ENCODE measurements at regions not wholly inside any gene's neighbourhood (a gene's known extent, or its start where the extent isn't known, plus 50 kb on each side); places are given as distances from the start of the nearest gene placed in this dataset.
"Not testable (repeated sequence)": the region's sequence is repeated elsewhere in the genome, so short reads cannot be mapped to it uniquely, and the experiment has no call there.

DNA sequence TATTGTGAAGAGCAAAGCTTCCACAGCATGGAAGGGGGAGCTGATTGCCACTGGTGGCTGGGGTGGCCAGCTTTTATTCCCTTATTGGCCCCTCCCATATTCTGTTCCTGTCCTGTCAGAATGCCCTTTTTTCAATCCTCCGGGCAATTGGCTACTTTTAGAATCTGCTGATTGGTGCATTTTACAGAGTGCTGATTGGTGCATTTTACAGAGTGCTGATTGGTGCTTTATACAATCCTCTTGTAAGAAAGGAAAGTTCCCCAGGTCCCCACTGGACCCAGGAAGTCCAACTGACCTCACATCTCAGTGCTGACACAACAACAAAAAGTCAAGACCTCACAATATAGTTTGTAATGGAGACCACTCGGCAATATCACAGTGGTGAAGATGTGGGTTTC lies 195.0 kb downstream of the SPATA31A6 start:
- DNase-seq: no peak

DNA sequence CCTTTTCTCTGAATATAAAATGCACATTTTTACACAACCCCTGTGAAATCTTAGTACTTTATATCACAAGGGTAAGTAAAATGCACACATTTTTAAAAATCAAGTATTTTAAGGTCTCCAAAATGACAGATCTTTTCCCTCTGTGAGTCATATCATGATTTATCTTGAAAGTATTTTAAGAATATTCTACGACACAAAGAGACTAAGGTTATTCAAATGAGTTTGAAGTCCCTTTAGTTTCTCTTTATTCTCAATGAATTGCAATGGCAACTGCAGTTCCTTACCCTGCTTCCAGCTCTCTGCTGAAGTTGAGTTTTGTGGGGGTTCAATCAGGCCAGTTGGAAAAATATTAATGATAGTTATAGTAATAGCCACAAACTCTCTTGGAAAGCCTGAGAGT lies 196.1 kb downstream of the SPATA31A6 start:
- DNase-seq: not testable (repeated sequence)

DNA sequence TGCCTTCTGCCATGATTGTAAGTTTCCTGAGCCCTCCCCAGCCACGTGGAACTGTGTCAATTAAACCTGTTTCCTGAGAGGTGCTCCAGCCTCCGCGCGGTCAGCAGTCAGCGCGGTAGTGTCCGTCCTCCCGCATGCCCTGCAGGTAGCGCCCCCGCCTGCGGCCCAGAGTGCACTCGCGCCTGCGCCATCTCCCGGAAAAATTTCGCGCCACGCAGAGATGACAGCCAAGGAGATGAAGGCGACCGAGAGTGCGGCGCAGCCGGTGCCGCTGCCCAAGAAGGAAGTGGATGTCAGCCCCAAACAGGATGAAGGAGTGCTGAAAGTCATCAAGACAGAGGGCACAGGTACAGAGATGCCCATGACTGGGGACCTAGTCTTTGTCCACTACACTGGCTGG lies 201.1 kb downstream of the SPATA31A6 start:
- DNase-seq: not testable (repeated sequence)

DNA sequence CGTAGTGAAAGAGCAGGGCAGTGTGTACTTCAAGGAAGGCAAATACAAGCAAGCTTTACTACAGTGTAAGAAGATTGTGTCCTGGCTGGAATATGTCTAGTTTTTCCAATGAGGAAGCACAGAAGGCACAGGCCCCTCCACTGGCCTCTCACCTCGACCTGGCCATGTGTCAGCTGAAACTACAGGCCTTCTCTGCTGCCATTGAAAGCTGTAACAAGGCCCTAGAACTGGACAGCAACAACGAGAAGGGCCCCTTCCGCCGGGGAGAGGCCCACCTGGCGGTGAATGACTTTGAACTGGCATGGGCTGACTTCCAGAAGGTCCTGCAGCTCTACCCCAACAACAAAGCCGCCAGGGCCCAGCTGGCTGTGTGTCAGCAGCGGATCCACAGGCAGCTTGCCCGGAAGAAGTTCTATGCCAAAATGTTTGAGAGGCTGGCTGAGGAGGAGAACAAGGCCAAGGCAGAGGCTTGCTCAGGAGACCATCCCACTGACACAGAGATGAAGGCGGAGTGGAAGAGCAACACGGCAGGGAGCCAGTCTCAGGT lies 202.2 kb downstream of the SPATA31A6 start:
- DNase-seq: not testable (repeated sequence)

DNA sequence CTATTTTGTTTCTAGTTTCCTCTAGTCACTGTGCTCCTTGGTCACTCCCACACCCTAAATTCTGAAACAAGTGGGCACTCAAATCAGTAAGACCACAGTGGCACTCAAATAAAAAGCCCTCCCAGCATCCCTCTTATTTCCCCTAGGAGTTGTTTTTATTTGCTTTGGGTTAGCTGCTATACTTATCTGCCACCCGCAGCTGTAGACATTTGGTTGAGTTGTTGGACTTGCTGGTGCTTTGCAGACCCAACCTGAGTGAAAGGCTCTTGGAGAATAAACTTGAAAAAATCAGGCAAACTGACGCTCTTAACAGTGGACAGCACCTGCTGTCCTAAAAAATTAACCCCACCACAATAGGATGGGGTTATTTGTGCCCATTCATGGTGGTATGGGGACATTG lies 203.0 kb downstream of the SPATA31A6 start:
- no peak for DNase-seq

DNA sequence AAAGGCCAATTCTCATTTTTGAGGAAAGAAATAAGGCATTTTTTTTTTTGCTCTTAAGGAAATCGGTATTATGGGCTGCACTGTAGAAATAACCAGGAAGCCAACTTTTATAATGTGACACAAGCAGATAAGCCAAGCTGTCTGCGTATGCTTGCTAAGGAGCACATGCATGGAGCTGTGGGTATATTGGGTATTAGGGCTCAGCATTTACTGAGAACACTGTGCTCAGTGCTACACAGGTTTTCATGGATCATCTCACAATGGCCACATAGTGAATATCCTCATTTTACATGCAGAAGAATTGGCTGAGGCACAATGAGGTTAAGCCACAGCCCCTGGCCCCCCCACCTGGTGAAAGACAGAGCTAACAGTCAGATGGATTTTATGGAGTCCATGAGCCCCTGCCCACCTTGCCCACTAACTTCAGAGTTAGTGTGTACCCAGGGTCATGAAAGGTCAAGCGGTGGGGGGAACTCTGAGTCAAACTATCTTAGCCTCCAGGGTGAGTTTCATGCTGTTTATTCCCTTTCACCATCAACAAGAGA lies 204.8 kb downstream of the SPATA31A6 start:
- no peak for DNase-seq

DNA sequence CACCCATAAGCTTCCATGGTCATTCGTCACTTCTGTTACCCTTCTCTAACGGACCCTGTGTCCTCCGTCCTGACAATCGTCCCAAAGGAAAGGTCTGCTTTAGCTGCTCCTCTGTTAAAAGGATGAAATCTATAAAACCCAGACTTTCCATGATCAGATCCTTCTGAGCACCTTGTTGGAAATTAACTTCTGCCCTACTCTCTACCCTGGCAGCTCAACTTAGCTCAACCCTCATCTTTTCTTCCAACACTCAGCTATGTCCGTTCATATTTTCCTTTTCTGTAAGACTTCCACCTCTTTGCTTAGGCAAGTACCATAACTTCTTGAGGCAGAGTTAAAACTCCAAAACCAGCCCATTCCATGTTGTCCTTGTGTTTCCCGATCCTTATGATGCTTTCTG lies 205.4 kb downstream of the SPATA31A6 start:
- no peak for DNase-seq

DNA sequence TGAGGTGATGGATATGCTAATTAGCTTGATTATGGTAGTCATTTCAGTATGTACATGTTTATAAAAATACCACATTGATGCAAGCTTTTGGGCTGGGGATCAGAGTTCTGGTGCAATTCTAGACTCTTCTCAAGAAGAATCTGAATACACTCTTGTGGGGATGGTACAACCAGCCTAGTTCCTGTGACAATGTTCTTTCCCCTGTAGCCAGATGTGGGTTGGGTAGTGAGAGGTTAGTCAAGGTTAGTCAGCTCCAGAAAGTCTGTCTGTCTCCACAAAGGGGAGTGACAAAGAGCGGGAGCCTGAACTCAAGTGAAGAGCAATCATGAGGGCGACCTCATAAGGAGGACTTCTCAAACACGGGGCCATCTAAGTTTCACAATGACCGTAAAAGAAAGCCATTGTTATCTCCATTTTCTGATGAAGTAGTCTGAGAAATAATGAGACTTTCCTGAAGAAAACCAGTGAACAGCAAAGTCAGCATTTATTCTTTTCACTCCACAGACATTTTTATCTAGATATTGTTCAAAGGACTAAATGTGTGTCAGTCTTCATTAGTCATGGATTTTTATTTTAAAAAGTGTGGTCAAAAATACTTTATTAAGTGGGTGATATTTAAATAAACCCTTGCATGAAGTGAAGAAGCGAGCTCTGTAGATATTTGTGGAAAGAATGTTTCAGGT lies 209.5 kb downstream of the SPATA31A6 start:
- DNase-seq: not testable (repeated sequence)

DNA sequence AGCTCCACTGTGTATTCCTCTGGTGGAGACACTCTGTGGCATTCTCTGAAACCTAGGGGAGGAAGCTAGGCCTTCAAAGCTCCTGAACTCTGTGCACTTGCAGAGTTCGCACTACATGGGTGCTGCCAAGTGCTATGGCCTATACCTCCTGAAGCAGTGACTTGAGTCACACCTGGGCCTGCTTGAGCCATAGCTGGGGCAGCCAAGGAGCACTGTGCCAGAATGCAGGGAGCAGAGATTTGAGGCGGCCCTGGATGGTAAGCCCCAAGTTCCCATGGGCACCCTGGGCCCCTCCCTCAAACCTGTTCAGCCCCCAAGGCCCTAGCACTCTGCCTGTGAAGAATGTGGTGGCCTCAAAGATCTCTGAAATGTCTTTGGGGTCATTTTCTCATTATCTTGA lies 212.9 kb downstream of the SPATA31A6 start:
- DNase-seq: no peak

DNA sequence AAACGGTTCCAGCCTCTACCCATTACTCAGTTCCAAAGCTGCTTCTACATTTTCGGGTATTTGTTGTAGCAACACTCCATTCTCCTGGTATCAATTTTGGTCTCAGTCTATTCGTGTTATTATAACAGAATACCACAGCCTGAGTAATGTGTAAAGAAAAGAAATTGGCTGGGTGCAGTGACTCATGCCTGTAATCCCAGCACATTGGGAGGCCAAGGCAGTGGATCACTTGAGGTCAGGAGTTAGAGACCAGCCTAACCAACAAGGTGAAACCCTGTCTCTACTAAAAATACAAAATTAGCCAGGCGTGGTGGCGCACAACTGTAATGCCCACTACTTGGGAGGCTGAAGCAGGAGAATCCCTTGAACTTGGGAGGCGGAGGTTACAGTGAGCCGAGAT lies 213.9 kb downstream of the SPATA31A6 start:
- not testable (repeated sequence) for DNase-seq

DNA sequence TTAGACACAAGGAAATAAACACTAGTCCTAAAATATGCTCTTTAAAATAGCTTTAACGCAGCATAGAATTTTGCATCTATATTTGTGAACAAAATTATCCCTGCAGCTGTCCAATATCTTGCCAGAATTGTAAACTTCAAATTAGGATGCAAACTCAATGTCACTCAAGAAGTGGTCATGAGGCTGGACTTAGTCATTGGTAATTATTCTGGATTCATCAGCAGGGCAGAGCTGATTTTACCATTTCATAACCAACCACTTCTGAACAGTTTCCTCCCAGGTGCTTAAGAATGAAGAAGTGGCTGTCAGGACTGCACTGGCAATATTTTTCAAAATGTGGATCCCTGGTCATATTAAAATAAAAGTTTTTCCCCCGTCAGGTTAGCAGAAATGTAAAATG lies 219.5 kb downstream of the SPATA31A6 start:
- not testable (repeated sequence) for DNase-seq

DNA sequence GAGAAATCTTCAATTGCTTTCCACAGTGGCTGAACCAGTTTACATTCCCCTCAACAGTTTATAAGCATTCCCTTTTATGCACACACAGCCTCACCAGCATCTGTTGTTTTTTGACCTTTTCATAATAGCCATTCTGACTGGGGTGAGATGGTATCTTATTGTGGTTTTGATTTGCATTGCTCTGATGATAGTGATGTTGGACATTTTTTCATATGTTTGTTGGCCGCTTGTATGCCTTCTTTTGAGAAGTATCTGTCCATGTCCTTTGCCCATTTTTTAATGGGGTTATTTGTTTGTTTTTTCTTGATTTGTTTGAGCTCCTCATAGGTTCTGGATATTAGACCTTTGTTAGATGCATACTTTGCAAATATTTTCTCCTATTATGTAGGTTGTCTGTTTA lies 226.1 kb downstream of the SPATA31A6 start:
- not testable (repeated sequence) for DNase-seq

DNA sequence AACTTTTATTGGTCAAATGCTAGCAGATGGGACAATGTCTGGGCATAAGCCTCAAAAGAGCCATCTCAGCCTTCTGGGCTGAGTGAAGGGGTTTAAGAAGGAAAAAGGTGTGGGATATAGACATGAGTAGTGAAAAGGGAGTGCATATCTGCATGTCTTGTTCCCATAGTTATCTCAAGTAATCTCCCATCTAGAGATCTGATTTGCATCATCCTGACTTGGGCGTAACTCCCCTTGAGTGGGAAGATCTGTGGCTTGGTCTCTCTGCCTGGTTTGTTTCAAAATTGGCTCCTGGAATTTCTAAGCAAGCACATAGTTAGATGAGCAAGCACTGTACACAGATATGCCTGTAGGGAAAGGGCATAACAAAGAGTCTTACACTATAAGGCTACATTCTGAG lies 228.9 kb downstream of the SPATA31A6 start:
- DNase-seq: not testable (repeated sequence)

DNA sequence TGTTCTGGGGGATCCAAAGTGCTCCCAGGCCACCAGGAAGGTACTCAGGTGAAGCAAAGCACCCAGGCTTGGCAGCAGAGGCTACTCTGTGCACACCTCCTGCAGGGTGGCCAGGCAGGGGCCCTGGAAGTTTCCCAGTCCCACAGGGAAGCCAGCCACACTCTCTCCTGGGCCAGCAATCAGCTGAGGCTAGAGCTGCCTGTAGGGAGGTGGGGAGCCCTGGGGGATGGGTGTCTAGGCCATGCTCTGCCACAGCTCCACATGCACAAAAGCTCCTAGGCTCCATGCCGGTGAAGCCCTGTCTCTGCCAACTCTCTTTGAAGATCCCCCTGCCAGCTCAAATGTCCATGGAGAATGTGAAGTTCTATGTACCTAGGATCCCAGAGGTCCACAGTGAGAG lies 231.4 kb downstream of the SPATA31A6 start:
- DNase-seq: not testable (repeated sequence)

DNA sequence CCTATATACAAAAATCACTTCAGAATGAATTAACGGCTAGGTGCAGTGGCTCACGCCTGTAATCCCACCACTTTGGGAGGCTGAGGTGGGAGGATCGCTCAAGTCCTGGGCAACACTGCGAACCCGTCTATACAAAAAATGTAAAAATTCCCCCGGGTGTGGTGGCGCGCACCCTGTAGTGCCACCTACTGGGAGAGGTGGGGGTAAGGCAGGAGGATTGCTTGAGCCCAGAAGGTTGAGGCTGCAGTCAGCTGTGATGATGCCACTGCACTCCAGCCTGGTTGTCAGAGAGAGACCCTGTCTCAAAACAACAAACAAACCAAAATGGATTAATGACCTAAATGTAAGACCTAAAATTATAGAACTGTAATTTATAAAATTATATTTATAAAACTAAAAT lies 236.2 kb downstream of the SPATA31A6 start:
- DNase-seq: not testable (repeated sequence)

DNA sequence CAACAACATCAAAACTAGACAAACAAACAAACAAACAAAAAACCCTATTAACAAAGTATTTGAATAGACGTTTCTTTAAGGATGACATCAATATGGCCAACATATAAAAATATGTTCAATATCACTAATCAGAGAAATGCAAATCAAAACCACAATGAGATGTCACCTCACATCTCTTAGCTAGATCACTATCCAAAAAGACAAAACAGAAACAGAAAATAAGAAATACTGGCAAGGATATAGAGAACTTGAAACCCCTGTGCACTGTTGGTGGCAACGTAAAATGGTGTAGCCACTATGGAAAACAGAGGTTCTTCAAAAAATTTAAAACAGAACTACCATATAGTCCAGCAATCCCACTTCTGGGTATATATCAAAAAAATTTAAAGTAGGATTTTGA lies 236.9 kb downstream of the SPATA31A6 start:
- DNase-seq: not testable (repeated sequence)

DNA sequence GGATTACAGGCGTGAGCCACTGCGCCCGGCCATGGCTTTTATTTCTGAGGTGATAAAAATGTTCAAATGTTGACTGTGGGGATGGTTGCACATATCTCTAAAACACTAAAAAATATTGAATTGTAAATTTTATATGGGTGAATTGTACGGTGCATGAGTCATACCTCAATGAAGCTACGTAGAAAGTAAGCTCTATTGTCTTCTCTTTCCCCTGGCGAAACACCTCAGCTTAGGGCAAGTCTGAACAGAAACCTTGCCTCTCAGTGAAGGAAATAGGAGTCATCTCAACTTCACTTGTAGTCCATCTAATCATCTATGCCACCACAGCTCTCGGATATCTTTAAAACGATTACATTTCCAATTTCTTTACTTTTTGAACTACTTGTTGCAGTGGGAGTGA lies 238.2 kb downstream of the SPATA31A6 start:
- DNase-seq: not testable (repeated sequence)

DNA sequence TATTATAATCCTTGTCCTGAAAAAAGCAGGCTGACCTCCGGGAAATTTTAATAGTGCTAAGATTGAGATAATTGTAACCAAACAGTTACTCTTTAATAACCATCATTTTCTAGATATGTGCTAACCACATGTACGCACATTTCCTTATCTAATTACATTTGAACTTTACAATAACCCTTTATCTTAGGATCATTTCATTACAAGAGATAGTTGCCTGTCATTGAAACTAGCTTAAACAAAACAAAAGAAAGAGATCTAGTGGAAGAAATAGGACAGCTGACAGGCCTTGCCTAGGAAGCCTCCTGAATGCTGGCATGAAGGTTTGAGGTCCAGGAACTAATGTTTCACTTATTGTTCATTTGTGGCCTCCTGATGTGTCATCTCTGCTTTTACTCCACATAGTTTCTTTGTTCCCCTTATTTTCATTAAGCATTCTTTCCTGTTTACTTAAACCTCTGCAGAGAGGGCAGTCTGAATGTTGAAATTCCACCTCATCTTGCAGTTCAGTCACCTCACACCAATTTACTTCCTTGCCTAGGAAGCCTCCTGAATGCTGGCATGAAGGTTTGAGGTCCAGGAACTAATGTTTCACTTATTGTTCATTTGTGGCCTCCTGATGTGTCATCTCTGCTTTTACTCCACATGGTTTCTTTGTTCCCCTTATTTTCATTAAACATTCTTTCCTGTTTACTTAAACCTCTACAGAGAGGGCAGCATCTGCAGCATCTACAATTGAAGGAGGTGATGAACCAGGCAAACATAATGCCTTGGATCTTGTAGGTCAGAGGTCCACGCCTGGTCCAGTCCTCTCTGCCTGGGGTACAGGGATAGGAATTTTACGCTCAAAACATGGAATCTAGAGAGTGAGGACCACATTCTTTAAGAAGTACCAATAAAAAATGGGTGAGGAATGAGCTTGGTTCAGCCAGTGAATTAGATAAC lies 247.5 kb downstream of the SPATA31A6 start:
- not testable (repeated sequence) for DNase-seq

DNA sequence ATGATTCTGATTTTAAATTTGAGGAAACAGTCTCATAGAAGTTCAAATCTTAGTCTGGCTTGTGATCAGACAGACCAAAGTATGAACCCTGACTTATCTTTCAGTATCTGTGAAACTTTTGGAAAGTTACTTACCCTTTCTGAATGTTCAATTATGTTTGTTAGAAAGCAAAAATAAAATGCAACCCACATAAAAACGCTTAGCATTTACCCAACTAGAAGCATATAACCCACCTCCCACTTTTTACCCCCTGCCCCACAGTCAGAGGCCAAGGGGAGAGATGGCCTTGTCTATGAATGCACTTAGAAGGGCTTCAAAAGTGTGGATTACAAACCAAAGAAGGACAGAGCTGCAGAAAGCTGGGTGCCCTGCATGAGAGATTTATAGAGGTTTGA lies 248.2 kb downstream of the SPATA31A6 start:
- DNase-seq: not testable (repeated sequence)

DNA sequence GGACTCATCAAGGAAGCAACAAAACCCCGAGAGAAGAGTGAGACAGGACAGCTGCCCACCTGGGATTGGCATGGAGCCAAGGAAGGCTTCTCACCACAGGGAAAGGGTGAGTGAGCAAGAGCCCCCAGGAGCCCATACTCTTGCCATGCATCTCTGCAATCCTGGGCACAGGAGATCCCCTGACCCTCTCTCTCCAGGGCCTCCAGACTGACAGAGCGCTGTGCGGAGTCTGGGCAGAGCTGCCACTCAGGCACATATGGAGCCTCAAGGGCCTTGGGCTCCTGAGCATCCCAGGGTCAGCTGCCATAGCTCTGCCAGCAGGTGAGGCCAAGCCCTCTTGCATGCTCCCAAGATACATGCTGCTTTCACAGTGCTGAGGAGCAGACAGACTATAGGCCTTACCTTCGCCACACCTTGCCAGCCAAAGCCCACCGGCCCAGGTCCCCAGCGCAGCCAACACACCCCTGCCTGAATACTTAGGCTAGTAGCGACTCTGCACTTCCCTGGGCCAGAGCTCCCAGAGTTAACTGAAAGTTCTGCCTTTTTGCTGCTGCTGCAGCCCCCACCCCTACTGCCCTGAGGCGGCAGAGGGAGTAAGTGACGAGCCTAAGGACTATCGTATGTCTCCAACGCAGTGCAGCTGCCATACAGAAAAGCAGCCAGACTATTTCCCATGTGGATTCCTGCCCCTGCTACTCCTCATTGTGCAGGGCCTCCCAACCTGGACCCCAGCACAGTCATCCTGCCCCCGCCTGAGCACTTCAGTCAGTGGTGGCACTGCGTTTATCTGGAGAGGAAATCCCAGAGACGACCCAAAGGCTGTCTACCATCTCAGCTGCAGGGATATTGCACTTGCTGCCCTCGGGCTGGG lies 251.6 kb downstream of the SPATA31A6 start:
- DNase-seq: not testable (repeated sequence)

DNA sequence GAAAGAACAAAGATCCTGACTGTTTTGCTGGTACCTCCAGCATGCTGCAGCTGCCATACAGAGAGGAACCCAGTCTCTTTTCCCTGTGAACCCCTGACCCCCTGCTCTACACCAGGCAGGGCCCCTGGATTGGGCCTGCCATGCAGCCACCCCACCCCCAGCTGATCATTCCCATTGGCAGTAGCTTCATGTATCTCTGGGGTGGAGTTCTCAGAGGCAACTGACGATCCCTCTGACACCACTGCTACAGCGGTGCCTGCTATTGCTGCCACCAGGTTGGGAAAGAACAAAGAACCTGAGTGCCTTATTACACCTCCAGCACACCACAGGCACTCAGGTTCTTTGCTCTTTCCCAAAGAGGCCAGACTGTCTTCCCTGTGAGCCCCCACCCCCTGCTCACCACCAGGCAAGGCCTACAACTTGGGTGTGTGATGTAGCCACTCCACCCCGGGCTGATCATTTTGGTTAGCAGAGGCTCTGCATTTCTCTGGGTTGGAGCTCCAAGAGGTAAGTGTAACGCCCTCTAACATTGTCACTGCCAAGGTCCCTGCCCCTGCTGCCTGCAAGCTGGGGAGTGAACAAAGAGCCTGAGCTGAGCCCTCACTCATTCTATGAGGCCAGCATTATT lies 252.4 kb downstream of the SPATA31A6 start:
- DNase-seq: not testable (repeated sequence)

All from NCI-H82 (cell line).